D721Med (cell line): ENCODE measurements at regions not wholly inside any gene's neighbourhood (a gene's known extent, or its start where the extent isn't known, plus 50 kb on each side); places are given as distances from the start of the nearest gene placed in this dataset.
A peak's percentile ranks its signal among the peaks of the same experiment; 100 is the strongest.

Experiments used
- DNase-seq: peaks from one replicate; pipeline ENCODE4 v3.0.0; 2011; ENCODE audit warnings: low spot score; ENCODE audit not compliant: insufficient read length
- FAIRE-seq: peaks from 2 replicates; lab custom pipeline; 2011; peaks lifted over from hg19 to GRCh38; lab: Jason Lieb, UNC
- TF ChIP-seq, protein P1 (sequence below): IDR thresholded peaks from 2 replicates; pipeline ENCODE4 v1.5.1; 2012; ENCODE audit warnings: mild to moderate bottlenecking, control low read depth; ENCODE audit not compliant: insufficient read depth; ENCODE audit errors: missing control alignments

DNA sequence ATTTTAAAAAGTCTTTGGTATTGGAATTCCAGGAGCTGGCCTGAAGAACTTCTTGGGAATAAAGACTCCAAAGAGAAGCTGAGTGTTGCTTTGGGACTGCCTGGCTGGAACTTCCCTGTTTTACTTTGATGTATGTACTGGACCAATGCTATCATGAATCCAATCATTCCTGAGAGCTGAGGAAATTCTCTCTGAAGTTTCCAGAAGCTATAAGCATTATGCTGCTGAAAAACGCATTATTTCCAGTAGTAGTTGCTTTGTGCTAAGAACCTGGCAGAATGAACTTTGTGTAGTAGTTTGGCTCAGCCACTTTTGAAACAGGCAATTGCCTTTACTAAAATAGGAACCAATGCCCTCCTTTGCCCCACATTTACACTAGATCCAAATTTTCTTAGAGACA lies 260.7 kb downstream of the HLX start:
- no peak for DNase-seq
- TF ChIP-seq, protein P1, sequence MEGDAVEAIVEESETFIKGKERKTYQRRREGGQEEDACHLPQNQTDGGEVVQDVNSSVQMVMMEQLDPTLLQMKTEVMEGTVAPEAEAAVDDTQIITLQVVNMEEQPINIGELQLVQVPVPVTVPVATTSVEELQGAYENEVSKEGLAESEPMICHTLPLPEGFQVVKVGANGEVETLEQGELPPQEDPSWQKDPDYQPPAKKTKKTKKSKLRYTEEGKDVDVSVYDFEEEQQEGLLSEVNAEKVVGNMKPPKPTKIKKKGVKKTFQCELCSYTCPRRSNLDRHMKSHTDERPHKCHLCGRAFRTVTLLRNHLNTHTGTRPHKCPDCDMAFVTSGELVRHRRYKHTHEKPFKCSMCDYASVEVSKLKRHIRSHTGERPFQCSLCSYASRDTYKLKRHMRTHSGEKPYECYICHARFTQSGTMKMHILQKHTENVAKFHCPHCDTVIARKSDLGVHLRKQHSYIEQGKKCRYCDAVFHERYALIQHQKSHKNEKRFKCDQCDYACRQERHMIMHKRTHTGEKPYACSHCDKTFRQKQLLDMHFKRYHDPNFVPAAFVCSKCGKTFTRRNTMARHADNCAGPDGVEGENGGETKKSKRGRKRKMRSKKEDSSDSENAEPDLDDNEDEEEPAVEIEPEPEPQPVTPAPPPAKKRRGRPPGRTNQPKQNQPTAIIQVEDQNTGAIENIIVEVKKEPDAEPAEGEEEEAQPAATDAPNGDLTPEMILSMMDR: no peak
- peak; percentile 29 for FAIRE-seq

DNA sequence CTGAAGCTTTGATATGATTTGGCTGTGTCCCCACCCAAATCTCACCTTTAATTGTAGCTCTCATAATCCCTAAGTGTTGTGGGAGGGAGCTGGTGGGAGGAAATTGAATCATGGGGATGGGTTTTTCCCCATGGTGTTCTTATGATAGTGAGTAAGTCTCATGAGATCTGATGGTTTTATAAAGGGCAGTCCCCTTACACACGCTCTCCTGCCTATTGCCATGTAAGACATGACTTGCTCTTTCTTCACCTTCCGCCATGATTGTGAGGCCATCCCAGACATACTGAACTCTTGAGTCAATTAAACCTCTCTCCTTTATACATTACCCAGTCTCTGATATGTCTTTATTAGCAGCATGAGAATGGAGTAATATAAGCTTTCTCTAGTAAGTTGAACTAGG lies 261.9 kb downstream of the HLX start:
- no peak for DNase-seq
- TF ChIP-seq, protein P1: no peak
- no peak for FAIRE-seq

DNA sequence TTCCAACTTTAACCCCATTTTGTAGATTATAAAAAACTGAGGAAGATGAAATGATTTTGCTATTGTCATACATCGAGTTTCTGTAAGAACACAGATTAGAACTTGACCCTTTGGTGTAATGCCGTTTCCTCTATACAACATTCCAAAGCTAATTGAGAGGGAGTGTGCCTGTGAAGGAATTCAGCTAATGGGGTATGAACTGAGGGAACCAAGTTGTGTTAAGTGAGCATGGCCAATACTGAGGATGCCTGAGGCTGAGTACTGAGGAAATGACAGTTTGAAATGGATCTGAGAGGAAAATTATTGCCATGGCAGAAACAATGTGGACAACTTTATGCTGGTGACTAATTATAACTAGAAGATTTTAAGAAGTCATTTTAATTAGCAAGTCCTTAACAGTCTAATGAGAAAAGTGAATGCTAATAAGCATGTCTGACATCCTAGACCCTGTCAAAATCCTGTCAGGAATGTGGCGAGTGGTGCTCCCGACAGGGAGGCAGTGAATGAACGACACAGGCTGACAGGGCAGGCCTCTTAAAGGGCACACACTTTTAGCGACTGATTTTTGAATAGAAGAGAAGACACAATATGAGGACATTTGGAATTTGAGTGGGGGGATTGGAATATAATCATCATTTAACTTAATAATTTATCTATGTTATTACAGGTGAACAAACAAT lies 262.5 kb downstream of the HLX start:
- DNase-seq (no peak), FAIRE-seq (peak; percentile 76)
- TF ChIP-seq, protein P1: no peak

- no peak for FAIRE-seq
- TF ChIP-seq, protein P1: no peak
- no peak for DNase-seq
These were observed 269.4 kb downstream of the HLX start for GRCh38 chr1:221148660-221149059.

DNA sequence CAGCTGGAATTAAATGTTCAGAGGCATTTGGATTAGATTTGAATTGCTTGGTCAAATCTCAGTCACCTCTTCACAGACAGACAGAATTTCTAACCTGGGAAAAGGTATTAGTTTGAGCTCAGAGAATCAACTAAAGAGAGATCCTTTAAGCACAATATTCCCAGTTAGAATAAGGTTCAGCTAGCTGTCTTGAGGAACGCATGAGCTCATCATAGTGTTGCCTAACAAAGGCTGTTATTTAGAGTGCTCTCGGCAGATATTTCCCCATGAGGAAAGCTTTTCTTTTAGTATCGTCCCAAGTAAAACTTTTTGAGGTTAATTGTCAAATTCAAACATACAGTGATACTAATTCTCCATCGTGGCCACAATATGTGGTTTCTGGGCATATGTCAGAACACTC lies 269.9 kb downstream of the HLX start:
- DNase-seq (no peak), FAIRE-seq (no peak)
- TF ChIP-seq, protein P1: no peak

DNA sequence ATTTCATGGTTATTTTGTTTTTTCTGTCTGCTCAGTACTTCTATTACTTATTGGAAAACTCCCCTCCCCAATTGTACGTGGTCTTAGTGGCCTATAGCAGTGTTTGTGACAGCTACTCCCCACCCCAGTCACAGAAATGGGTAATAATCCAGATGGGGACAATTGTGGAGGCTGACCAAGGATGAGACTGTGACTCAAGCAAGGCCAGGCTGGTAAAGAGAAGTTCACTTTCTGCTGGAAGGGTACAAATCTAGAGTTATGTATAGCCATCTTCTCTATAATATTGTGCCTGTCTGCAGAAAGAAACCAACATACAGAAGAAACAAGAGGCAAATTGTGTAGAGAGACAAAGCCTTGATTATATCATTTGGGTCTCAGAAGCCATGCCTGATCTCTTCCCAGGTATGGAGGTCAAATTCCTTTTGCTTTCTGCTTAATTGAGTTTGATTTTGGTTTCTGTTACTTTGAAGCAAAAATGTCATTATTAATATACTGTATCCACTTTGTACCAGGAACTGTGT lies 270.4 kb downstream of the HLX start:
- DNase-seq (no peak), FAIRE-seq (no peak)
- TF ChIP-seq, protein P1: no peak

GRCh38 chr1:221150996-221151395 lies 271.8 kb downstream of the HLX start:
- TF ChIP-seq, protein P1: no peak
- no peak for DNase-seq
- no peak for FAIRE-seq
